NCI-H2196 (cell line): ENCODE measurements at regions not wholly inside any gene's neighbourhood (a gene's known extent, or its start where the extent isn't known, plus 50 kb on each side); places are given as distances from the start of the nearest gene placed in this dataset.

Source experiments
- DNase-seq: peaks from one replicate; lab custom pipeline; 2025; ENCODE audit not compliant: unreplicated experiment; lab: John Stamatoyannopoulos, UW

DNA sequence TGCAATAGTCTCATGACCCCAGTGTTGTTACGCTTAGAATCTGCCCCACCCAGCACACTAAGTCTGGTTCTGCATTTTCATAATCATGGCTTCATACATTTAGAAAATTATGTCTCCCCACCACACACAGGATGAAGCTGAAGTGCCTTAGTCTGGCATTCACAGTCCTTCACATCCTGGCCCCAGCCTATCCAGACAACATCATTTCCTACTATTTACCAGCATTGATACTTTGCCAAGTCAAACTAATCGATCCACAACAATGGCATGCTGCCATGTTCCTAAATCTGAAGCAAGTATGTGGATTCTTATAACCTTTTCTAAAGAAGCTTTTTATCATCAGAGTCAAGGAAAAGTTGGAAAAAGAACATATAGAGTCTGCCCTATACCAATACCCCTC lies 132.4 kb upstream of the FBXL4 start:
- DNase-seq, result no peak

DNA sequence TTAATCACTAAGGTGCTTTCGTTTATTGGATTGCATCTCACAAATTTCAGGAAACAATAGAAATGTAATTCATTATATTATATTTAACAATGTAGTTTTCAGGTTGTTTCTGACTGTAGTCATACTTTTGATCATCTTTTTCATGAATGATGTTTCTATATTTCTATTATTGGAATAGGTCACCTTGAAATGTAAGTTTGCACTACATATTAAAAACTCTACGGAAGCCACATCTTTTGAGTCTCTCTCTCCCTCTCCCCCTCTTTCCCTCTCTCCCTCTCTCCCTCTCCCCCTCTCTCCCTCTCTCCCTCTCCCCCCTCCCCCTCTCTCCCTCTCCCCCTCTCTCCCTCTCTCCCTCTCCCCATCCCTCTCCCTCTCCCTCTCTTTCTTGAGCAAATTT lies 131.3 kb upstream of the FBXL4 start:
- DNase-seq, result no peak

DNA sequence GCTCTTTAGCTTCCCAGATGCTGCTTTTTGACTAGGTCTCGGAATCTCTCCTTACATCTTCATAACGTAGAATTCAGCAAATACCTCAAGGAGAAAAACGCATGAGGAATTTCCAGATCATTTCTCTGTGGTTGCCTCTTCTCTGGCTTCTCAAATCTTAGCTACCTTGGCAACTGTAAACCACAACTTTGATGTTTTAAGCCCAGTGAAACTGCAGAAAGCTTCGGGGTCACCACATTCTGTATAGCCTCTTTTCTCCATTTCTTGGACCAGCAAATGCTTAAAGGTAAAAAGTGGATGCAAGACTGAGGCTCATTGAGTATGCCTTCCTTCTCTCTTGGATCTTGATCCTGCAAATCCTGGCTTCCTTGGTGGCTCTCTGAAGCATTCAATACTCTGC lies 125.5 kb upstream of the FBXL4 start:
- DNase-seq, result no peak

DNA sequence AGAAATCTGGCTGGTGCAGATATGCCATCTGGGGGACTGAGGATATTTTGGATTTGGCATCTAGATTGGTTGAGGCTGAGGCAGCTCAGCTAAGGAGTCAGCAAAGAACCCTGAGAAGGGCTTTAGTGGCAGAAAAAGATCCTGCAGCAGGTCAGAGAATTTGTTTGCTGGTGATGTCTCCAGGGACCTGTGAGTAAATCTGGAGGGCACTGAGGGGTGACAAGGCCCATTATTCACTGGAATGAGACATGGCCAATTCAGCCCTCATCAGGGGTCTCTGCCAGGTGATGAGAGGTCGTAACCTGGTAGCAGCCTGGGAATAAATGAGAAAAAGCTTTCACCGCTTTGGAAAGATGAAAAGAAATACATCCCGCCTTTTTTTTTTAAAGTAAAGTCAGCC lies 118.3 kb upstream of the FBXL4 start:
- no peak for DNase-seq

DNA sequence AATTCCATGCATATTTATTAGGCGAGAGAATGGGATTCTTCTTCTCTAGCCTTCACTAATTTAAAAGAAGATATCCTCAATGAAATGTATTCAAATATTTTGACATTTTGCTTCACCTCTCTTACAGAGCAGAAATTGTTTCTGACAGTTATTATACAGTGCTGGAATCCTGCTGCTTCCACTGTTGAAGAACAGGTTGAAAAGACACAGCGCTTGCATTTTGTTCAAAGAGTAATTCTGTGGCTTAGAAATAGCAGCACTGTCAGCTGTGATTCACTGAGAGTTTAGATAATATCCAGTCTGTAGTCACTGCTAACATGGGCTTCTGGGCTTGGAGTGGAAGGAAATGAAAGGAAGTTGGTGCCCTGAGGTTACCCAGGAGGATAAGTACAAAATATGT lies 117.1 kb upstream of the FBXL4 start:
- DNase-seq, result no peak

DNA sequence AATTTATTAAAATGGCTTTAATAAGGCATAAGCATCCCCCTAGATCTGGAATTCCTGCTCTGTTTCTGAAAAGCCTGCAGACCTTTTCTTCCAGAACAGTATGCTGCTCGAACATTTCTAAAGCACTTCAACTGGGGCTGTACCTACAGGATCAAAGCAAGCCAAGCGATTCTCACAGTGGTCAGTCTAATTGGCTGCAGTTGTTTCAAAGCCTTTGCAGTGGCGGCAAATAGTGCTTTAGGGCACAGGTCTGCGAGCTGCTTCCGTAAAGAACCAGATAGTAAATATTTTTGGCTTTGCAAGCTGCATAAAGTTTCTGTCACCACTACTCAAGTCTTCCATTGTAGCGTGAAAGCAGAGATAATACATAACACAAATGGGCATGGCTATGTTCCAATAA lies 88.9 kb upstream of the FBXL4 start:
- no peak for DNase-seq

DNA sequence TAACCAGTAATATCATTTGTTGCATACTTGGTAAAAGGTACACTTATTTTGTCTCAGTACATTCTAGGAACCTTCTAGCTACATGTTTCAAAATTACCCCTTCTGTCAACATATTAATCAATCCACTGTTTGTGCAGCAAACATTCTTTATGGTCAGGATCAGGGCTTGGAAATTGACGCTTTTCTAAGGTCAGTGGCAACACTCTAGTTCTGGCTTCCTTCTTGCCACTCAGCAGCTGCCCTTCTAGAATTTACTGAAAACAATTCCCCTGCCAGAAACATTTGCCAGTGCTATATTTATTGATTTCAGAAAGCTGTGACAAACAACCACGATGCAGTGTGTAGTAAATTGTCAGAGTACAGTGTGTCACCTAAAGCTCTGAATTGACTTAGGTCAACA lies 84.7 kb upstream of the FBXL4 start:
- DNase-seq, result no peak

DNA sequence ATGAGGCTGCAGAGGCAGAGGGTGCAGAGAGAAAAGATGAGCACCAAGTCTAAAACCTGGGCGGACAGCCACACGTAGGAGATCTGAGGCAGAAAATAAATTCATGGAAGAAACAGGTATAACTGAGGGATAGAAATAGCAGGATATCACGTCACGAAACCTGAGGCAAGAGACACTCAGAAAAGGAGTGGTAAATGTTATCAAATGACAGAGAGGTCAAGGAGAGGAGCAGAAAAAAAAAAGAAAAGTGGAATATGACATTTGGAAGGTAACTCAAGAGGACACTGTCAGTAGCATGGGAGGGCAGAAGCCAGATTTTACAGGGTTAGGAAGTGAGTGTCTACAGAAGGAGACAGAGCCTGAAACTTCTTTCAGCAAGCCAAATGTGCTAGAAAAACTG lies 84.2 kb upstream of the FBXL4 start:
- no peak for DNase-seq

DNA sequence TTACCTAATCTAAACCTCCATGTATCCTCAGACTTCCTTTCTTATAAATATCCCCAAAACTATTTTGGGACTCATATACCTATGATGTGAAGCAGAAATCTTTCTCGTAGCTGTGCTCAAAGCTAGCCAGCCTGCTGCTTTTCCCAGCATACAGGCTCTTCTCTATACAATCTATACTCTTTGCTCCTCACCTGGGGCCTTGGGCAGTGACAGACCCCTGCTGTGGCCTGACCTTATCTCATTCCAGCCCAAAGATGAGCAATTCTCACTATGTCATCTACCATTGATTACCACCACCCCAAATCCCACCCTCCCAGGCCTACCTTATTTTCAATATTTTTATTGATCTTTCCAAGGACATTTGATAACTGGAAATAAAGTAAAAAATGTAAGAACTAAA lies 83.2 kb upstream of the FBXL4 start:
- no peak for DNase-seq

DNA sequence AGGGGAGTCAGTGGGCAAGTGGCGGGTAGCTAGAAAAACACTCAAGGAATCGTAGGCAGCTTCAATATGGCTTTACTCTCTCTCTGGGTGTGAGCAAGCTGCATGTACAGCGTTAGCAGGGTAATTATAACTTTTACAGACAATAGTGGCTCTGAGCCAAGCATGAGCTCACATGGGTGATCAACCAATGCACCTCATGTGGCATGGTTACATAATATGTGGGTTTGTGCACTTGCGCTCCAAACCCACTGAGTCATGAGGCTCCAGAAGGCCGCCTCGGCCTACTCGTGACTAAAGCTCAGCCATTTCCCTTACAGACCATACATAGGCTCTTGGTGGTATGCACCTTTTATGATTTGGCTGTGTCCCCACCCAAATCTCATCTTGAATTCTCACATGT lies 78.4 kb upstream of the FBXL4 start:
- DNase-seq, result no peak

DNA sequence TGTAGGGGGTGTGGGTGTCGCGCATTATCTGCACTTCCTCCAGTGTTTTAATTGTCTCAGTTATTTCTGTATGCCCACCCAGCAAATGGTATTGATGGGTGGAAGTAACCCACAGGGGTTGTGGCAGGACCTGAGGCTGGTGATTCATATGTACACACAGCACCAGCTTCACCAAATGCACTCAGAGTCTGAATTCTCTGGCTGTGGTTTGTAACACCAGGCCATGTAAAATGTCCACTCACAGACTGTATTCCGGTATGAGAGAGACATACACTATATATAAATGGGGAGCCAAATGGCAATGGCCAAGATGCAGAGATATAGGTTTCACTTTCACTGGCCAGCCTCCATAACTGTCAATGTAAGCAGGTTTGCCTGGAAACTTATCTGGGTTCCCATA lies 76.3 kb upstream of the FBXL4 start:
- DNase-seq, result no peak

DNA sequence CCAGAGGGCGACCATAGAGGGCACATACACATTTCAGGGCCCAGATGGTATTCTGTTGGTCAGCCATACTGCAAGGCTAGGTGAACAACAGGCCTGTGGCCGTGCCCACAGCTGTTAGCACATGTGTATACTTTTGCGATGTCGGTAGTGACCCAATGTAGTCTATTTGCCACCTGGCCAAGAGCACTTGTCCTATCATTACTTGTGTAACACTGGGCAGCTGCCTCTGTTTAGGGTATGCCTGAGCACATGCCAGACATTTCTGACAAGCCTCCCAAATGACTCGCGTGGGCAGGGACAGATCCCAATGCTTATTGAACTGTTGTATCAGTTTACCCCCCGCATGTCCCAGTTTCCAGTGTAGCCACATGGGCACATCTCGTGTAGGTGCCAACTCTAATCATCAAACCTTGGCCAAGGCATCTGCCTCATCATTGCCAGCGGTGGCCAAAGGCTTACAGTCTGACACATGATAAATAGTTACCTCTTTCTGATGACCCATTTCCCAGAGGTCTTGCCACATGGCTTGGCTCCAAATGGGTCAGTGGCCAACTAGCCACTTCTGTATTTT lies 74.4 kb upstream of the FBXL4 start:
- no peak for DNase-seq

DNA sequence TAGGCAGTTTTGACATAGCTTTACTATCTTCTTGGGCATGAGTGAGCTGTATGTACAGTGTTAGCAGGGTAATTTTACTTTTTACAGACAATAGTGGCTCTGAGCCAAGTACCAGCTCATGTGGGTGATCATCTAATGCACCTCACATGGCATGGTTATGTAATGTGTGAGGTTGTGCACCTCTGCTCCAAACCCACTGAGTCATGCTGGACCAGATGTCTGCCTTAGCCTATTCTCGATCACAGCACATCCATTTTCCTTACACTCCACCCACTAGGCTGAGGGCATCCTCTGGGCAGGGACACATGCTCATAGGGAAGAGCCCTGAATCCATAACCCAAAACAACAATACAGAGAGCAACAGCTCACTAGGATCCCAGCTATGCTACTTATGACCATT lies 71.6 kb upstream of the FBXL4 start:
- DNase-seq, result no peak

DNA sequence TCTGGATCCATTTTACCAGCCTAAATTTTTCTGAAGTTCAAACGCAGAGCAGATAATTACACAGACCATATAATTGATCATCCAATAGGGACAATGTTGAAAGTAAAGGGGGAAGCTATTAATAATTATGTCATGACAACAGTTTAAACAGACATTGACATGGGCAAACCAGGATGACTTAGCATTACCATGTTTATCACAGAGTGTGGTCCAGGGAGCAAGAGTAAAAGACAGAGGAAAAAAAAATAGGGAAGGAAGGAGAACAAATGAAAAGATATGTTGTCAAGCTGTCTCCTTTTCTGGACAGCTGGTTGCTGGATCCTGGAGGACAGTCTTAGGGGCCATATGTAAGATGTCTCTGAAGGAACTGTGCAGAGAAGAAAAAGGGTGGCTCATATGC lies 69.4 kb upstream of the FBXL4 start:
- no peak for DNase-seq

DNA sequence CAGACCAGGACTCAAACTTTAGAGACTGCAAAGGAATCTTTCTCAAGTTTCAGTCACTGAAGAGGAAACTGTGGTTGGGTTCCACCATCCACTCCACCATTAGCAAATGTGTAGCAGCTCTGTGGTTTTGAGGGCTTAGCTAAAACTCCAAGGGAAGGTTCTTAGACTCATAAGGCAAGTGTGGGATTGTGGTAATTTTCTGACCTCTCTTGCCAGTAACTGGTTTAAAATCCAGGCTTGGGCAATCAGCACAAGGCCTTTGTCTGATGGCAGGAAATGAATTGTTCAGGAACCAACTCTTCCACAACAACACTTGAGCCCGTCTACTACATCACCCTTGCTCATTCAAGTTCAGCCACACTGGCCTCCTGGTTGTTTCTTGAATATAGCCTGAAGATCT lies 68.6 kb upstream of the FBXL4 start:
- DNase-seq, result no peak

DNA sequence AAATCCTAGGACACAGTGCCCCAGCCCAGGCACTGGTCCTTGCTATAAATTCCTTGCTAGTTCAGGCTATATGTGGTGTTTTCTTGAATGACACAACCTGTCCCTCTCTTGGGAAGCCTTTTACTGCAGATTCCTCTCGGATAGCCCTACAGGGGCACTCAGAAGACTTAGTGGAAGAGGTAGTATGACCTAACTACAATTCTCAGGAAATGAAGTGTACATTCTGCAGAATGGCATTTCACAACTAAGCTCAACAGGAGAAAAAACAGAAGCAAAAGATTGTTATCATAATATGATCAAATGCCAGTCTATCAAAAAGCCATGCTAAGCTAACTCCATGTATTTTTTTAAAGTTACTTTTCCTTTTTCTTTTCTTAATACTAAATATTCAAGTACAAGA lies 66.3 kb upstream of the FBXL4 start:
- no peak for DNase-seq

DNA sequence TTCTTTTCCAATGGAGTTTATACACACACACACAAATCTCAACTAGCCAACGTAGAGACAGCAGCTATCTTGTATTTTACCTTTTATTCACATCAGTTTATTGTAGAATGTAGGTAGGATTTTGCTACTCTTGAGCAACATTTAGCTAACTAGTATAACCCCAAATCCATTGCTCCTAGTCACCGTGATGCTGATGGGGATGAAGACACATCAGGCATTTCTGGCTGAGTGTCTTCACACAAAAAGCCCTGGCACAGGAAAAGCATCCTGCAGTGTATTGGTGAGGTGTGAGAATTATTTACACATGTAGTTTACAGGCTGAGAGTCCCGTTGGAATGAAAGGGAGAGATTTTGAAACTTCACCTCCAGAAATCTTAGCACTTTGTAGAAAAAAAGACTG lies 65.9 kb upstream of the FBXL4 start:
- DNase-seq, result no peak

DNA sequence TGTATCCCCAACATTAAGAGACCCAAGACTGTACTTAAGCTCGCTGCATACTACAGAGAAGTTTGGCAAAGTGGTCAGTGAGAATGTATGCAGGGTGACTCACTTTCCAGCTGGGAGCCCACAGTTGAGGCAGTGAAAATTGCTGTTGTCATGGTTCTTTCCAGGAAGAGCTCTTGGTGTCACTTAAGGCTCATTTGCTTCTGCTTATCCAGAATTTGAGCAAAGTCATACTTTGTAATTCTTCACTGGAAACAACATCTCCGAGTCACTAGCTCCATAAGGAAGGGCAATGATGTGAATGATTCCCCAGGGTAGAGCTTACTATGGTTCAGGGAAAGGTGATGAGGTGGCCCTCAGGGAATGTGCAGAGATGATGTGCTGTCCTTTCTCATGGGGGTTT lies 65.4 kb upstream of the FBXL4 start:
- no peak for DNase-seq

DNA sequence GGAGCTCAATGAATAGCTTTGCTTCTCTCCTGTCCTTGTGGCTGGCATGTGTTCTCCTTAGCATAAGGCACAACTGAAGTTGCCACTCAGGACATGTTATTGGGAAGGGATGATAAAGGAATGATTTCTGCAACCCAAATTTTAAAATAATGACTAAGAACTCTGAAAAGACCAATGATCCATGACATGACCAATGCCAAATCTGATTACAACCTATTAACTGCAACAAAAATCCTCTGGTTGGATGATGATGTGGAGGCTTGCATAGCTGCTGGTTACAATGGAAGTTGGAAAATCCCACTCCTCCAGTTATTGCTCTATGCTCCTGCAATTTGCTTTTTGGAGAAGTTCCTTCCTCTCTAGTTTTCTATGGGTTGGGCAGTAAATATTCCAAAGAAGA lies 63.4 kb upstream of the FBXL4 start:
- DNase-seq, result no peak

DNA sequence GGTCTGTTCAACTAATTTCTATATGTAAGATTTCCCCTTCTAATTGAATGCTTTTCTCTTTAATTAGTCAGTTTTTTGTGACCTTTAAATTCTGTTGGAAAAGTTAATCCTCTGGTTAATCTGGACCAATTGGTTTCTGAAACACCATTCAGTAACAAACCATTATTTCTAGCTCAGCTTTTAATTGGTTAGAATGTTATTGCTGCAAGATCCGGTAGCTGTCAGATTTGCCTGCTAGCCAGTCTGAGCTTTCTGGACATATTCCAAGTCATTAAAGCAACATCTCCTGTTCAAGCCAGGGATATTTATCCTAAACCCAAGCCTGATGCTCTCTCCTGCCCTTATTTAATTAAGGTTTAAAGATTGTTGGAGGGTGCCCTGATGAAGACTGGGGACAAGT lies 55.1 kb upstream of the FBXL4 start:
- no peak for DNase-seq

DNA sequence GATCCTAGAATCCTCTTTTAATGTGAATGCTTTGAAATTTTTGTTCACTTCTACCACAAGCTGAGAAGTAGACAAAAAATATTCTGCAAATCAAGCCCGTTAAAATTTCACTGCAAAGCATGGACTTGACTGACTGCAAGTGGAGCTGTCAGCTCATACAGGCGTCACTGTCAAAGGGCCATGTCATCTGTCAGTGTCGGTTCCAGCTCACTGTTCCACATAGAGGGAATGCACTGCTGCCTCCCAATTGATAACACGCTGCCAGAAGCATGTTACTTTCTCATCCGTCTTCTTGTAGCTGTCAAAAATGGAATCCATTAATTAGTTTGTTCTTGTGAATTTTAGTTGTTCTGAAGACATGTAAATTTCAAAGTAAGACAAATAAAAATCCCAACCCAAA lies 50.4 kb upstream of the FBXL4 start:
- no peak for DNase-seq
